SK-N-SH (cell line): ENCODE measurements at regions not wholly inside any gene's neighbourhood (a gene's known extent, or its start where the extent isn't known, plus 50 kb on each side); places are given as distances from the start of the nearest gene placed in this dataset.

ENCODE experiments used
- CTCF ChIA-PET: fragments of 300-600, 350-600 bp; formaldehyde crosslinking; extraction: SDS; loops from one replicate; lab custom pipeline; 2021; lab: Yijun Ruan, JAX
- POLR2A ChIA-PET: fragments of 350-600 bp; sonication (Branson Sonifier 250); formaldehyde crosslinking; extraction: SDS; loops from one replicate; lab custom pipeline; 2020; ENCODE audit warnings: antibody characterized with exemption, inconsistent platforms; lab: Yijun Ruan, JAX
- DNase-seq: peaks from one replicate; pipeline ENCODE4 v3.0.0; 2012
- H2AFZ ChIP-seq: fragments of 200-600 bp; sonication (generic); 2 replicates; pipeline ENCODE4 v1.8.1; 2016; ENCODE audit warnings: antibody characterized with exemption, mild to moderate bottlenecking, low read depth
- H3F3A ChIP-seq: fragments of 200-600 bp; sonication (generic); replicated peaks from 2 replicates; pipeline ENCODE3; 2016; ENCODE audit warnings: antibody characterized with exemption, mild to moderate bottlenecking; ENCODE audit not compliant: insufficient read depth
- H3K27ac ChIP-seq, 2 experiments: fragments of 200-500 bp in 1 of 2; fragments of 200-600 bp in 1 of 2; sonication (Bioruptor generic) in 1 of 2; sonication (generic), shearing (Covaris generic) in 1 of 2; 2 replicates each; pipeline versions ENCODE4 v1.5.1 to v1.6.1; 2014 to 2016; ENCODE audit warnings: low read depth in 2 of 2, inconsistent platforms in 1 of 2, low read length in 1 of 2, mild to moderate bottlenecking in 1 of 2, mixed read lengths in 1 of 2
- H3K27me3 ChIP-seq: fragments of 200-600 bp; sonication (generic), shearing (Covaris generic); 2 replicates; pipeline ENCODE4 v1.6.1; 2016; ENCODE audit warnings: mixed run types; ENCODE audit not compliant: insufficient read depth
- H3K36me3 ChIP-seq, 2 experiments: fragments of 200-500 bp in 1 of 2; fragments of 200-600 bp in 1 of 2; sonication (Bioruptor generic) in 1 of 2; sonication (generic) in 1 of 2; replicated peaks in 1 of 2; 2 replicates each; pipeline versions ENCODE3 to v1.5.1; 2014 to 2016; ENCODE audit warnings: low read length in 1 of 2, mild to moderate bottlenecking in 1 of 2; ENCODE audit not compliant: insufficient read depth in 2 of 2, control insufficient read depth in 1 of 2
- H3K4me1 ChIP-seq, 2 experiments: fragments of 200-500 bp in 1 of 2; fragments of 200-600 bp in 1 of 2; sonication (Bioruptor generic) in 1 of 2; sonication (generic), shearing (Covaris generic) in 1 of 2; 2 replicates each; pipeline versions ENCODE4 v1.5.1 to v1.6.1; 2014 to 2016; ENCODE audit warnings: low read depth in 1 of 2, low read length in 1 of 2, mixed run types in 1 of 2; ENCODE audit not compliant: insufficient read depth in 2 of 2, control insufficient read depth in 1 of 2
- H3K4me2 ChIP-seq: fragments of 200-600 bp; sonication (generic), shearing (Covaris generic); 2 replicates; pipeline ENCODE4 v1.6.1; 2017; ENCODE audit warnings: mixed run types
- H3K4me3 ChIP-seq, 2 experiments: fragments of 200-500 bp in 1 of 2; fragments of 200-600 bp in 1 of 2; sonication (Bioruptor generic) in 1 of 2; sonication (generic), shearing (Covaris generic) in 1 of 2; 2 replicates each; pipeline versions ENCODE4 v1.5.1 to v1.8.1; 2014 to 2016; ENCODE audit warnings: low read depth in 2 of 2, inconsistent platforms in 1 of 2, low read length in 1 of 2, mild to moderate bottlenecking in 1 of 2, mixed read lengths in 1 of 2, moderate library complexity in 1 of 2
- H3K79me2 ChIP-seq: fragments of 200-600 bp; sonication (generic); 2 replicates; pipeline ENCODE4 v1.8.1; 2017; ENCODE audit warnings: mild to moderate bottlenecking; ENCODE audit not compliant: insufficient read depth
- H3K9ac ChIP-seq: fragments of 200-600 bp; sonication (generic); 2 replicates; pipeline ENCODE4 v1.6.1; 2017; ENCODE audit warnings: mixed run types
- H3K9me2 ChIP-seq: fragments of 200-600 bp; sonication (generic); 2 replicates; pipeline ENCODE4 v1.6.1; 2017; ENCODE audit warnings: mixed run types
- H3K9me3 ChIP-seq: fragments of 200-600 bp; sonication (generic); 2 replicates; pipeline ENCODE4 v1.6.1; 2017; ENCODE audit warnings: mixed run types, mild to moderate bottlenecking, moderate library complexity
- H4K20me1 ChIP-seq: fragments of 200-600 bp; sonication (generic); 2 replicates; pipeline ENCODE4 v1.6.1; 2017; ENCODE audit warnings: mild to moderate bottlenecking, mixed run types; ENCODE audit not compliant: insufficient read depth
- CHD2 ChIP-seq: fragments of 150-350 bp; IDR thresholded peaks from 2 replicates; pipeline ENCODE4 v1.6.1; 2018; ENCODE audit warnings: low read length; ENCODE audit not compliant: partially characterized antibody
- EP300 ChIP-seq, 2 experiments: IDR thresholded peaks; 2 replicates each; pipeline versions ENCODE4 v1.4.0 to v1.6.1; 2012; ENCODE audit warnings: borderline replicate concordance in 1 of 2, low read depth in 1 of 2, low read length in 1 of 2
- FOXM1 ChIP-seq: IDR thresholded peaks from 2 replicates; pipeline ENCODE4 v1.4.0; 2012; ENCODE audit warnings: low read depth, mild to moderate bottlenecking
- GABPA ChIP-seq: IDR thresholded peaks from 2 replicates; pipeline ENCODE4 v1.4.0; 2012; ENCODE audit warnings: low read depth, mild to moderate bottlenecking
- GATA2 ChIP-seq: sonication (generic); formaldehyde crosslinking; IDR thresholded peaks from 2 replicates; pipeline ENCODE4 v1.5.0; 2020; ENCODE audit warnings: mild to moderate bottlenecking, missing genetic modification reagents
- JUND ChIP-seq: IDR thresholded peaks from 2 replicates; pipeline ENCODE4 v1.4.0; 2012
- MAX ChIP-seq: IDR thresholded peaks from 2 replicates; pipeline ENCODE4 v1.4.0; 2012; ENCODE audit warnings: low read depth
- MEF2A ChIP-seq: IDR thresholded peaks from 2 replicates; pipeline ENCODE4 v1.4.0; 2012; ENCODE audit warnings: low read depth, borderline replicate concordance
- MXI1 ChIP-seq: IDR thresholded peaks from 2 replicates; pipeline ENCODE4 v1.6.1; 2012; ENCODE audit warnings: mild to moderate bottlenecking, low read depth, low read length, improper control_type of control experiment
- NFIC ChIP-seq: IDR thresholded peaks from 2 replicates; pipeline ENCODE4 v1.4.0; 2012; ENCODE audit warnings: borderline replicate concordance
- NRF1 ChIP-seq: IDR thresholded peaks from 2 replicates; pipeline ENCODE4 v1.6.1; 2012; ENCODE audit warnings: low read depth, mild to moderate bottlenecking, low read length
- PBX3 ChIP-seq: IDR thresholded peaks from 2 replicates; pipeline ENCODE4; 2012
- POLR2AphosphoS5 ChIP-seq: IDR thresholded peaks from 2 replicates; pipeline ENCODE4 v1.6.1; 2012; ENCODE audit warnings: low read depth, low read length
- RAD21 ChIP-seq: IDR thresholded peaks from 2 replicates; pipeline ENCODE4 v1.6.1; 2012; ENCODE audit warnings: mild to moderate bottlenecking, low read length
- SIN3A ChIP-seq: IDR thresholded peaks from 2 replicates; pipeline ENCODE4 v1.6.1; 2012; ENCODE audit warnings: low read depth, mild to moderate bottlenecking, low read length, moderate library complexity, borderline replicate concordance
- TAF1 ChIP-seq: IDR thresholded peaks from 2 replicates; pipeline ENCODE4 v1.6.1; 2012; ENCODE audit warnings: low read depth, mild to moderate bottlenecking, low read length, moderate library complexity, borderline replicate concordance
- TCF12 ChIP-seq: IDR thresholded peaks from 2 replicates; pipeline ENCODE4 v1.4.0; 2012
- TF ChIP-seq, protein P1 (sequence below): fragments of 150-350 bp; IDR thresholded peaks from 2 replicates; pipeline ENCODE4 v1.6.1; 2017; ENCODE audit warnings: antibody characterized with exemption, low read length, low read depth, borderline replicate concordance
- TF ChIP-seq, protein P2 (sequence below): IDR thresholded peaks from 2 replicates; pipeline ENCODE4 v1.4.0; 2012; ENCODE audit warnings: low read depth, borderline replicate concordance
- TF ChIP-seq, protein P3 (sequence below): fragments of 150-350 bp; IDR thresholded peaks from 2 replicates; pipeline ENCODE4 v1.6.1; 2016; ENCODE audit warnings: mild to moderate bottlenecking, low read depth, low read length

GRCh38 chr1:87744763-87745162 is 416.1 kb downstream of the LMO4 start:
- no peak overlapping the region for H3K4me2 ChIP-seq
- no peak overlapping the region for H3K27ac ChIP-seq
- no peaks in the 10 kb centered on the region; a peak in 1 of 4 replicates for H3K4me1 ChIP-seq
- no peak overlapping the region for H3K4me3 ChIP-seq
- H2AFZ ChIP-seq = no peak overlapping the region
- H3K9me2 ChIP-seq = no peaks in the 10 kb centered on the region
- no peaks in the 10 kb centered on the region for H4K20me1 ChIP-seq
- TF ChIP-seq, protein P1, sequence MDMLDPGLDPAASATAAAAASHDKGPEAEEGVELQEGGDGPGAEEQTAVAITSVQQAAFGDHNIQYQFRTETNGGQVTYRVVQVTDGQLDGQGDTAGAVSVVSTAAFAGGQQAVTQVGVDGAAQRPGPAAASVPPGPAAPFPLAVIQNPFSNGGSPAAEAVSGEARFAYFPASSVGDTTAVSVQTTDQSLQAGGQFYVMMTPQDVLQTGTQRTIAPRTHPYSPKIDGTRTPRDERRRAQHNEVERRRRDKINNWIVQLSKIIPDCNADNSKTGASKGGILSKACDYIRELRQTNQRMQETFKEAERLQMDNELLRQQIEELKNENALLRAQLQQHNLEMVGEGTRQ = no peak
- TF ChIP-seq GATA2 (no peak), MAX (no peak), PBX3 (no peak), POLR2AphosphoS5 (no peak), NFIC (no peak), FOXM1 (no peak), CHD2 (no peak), GABPA (no peak)
- TF ChIP-seq, protein P2, sequence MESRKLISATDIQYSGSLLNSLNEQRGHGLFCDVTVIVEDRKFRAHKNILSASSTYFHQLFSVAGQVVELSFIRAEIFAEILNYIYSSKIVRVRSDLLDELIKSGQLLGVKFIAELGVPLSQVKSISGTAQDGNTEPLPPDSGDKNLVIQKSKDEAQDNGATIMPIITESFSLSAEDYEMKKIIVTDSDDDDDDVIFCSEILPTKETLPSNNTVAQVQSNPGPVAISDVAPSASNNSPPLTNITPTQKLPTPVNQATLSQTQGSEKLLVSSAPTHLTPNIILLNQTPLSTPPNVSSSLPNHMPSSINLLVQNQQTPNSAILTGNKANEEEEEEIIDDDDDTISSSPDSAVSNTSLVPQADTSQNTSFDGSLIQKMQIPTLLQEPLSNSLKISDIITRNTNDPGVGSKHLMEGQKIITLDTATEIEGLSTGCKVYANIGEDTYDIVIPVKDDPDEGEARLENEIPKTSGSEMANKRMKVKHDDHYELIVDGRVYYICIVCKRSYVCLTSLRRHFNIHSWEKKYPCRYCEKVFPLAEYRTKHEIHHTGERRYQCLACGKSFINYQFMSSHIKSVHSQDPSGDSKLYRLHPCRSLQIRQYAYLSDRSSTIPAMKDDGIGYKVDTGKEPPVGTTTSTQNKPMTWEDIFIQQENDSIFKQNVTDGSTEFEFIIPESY = no peak
- H3K9me3 ChIP-seq = no peaks in the 10 kb centered on the region; the same call in 1 of the 2 replicates
- no peaks in the 10 kb centered on the region for H3K36me3 ChIP-seq
- no peaks in the 10 kb centered on the region for H3F3A ChIP-seq
- no peak overlapping the region for H3K9ac ChIP-seq
- H3K79me2 ChIP-seq = no peaks in the 10 kb centered on the region
- no peaks in the 10 kb centered on the region for H3K27me3 ChIP-seq
- CTCF ChIA-PET = no interaction called here
- POLR2A ChIA-PET = no interaction called here
- no peak for DNase-seq

- Histone ChIP-seq H3K9me2 (no peaks in the 10 kb centered on the region), H3K4me1 (no peaks in the 10 kb centered on the region), H4K20me1 (no peaks in the 10 kb centered on the region), H3K36me3 (no peaks in the 10 kb centered on the region), H2AFZ (no peak overlapping the region), H3K79me2 (no peaks in the 10 kb centered on the region), H3F3A (no peaks in the 10 kb centered on the region), H3K27ac (no peak overlapping the region), H3K4me2 (no peak overlapping the region), H3K4me3 (no peak overlapping the region), H3K9ac (no peak overlapping the region), H3K9me3 (no peaks in the 10 kb centered on the region), H3K27me3 (no peaks in the 10 kb centered on the region)
- no peak for TF ChIP-seq GABPA
- TF ChIP-seq PBX3 = no peak
- TF ChIP-seq TCF12 = no peak
- TF ChIP-seq RAD21 = no peak
- TF ChIP-seq JUND = no peak
- TF ChIP-seq, protein P3, sequence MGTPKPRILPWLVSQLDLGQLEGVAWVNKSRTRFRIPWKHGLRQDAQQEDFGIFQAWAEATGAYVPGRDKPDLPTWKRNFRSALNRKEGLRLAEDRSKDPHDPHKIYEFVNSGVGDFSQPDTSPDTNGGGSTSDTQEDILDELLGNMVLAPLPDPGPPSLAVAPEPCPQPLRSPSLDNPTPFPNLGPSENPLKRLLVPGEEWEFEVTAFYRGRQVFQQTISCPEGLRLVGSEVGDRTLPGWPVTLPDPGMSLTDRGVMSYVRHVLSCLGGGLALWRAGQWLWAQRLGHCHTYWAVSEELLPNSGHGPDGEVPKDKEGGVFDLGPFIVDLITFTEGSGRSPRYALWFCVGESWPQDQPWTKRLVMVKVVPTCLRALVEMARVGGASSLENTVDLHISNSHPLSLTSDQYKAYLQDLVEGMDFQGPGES = no peak
- TF ChIP-seq MAX = no peak
- no peak for TF ChIP-seq NRF1
- TF ChIP-seq POLR2AphosphoS5 = no peak
- no peak for TF ChIP-seq MEF2A
- TF ChIP-seq EP300 (IDR thresholded peaks at IDR 0.05; ENCODE audit: borderline replicate concordance in 1 of 2, low read depth in 1 of 2, low read length in 1 of 2) = no peak
- no peak for TF ChIP-seq MXI1
- TF ChIP-seq GATA2 = no peak
- TF ChIP-seq SIN3A = no peak
- TF ChIP-seq TAF1 = no peak
- DNase-seq = no peak
- CTCF ChIA-PET = interaction anchor here (0.7 kb wide), 1 partner anchor 368 kb away, joined by 3 read pairs; no protein-coding TSS in a partner anchor
- POLR2A ChIA-PET = no interaction called here
Observed at GRCh38 chr1:87753366-87753765, 424.7 kb downstream of the LMO4 start.
